Loucy (cell line): ENCODE measurements at regions not wholly inside any gene's neighbourhood (a gene's known extent, or its start where the extent isn't known, plus 50 kb on each side); places are given as distances from the start of the nearest gene placed in this dataset.

Experiments
- EZH2phosphoT487 ChIP-seq: fragments of 200-600 bp; IDR thresholded peaks from 2 replicates; pipeline ENCODE4 v1.6.1; 2018; ENCODE audit warnings: antibody characterized with exemption, mild to moderate bottlenecking, moderate library complexity, borderline replicate concordance
- TF ChIP-seq, protein P1 (sequence below): fragments of 200-600 bp; sonication (generic); conservative IDR thresholded peaks from 2 replicates; pipeline ENCODE4 v1.5.1; 2014; ENCODE audit warnings: mild to moderate bottlenecking, antibody characterized with exemption, low read length

DNA sequence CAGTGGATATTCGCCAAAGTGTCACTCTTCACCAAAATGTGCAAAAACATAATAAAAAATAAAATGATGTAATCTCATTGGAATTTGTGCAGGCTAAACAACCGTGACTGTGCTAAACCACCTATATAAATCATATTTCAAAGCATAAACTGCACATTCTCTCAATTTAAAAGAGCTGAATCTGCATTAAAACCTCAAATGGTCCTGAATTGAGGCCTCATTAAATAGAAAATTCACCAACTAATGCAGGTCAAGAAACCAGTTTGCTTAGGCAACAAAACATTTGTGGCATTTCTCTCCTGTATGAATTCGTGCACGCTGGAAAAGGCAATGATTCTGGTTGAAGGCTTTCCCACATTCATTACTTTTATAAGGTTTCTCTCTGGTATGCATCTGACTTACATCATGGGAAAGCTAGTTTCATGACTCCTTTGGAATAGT is 80.1 kb upstream of the IFNG-AS1 start:
- TF ChIP-seq, protein P1, sequence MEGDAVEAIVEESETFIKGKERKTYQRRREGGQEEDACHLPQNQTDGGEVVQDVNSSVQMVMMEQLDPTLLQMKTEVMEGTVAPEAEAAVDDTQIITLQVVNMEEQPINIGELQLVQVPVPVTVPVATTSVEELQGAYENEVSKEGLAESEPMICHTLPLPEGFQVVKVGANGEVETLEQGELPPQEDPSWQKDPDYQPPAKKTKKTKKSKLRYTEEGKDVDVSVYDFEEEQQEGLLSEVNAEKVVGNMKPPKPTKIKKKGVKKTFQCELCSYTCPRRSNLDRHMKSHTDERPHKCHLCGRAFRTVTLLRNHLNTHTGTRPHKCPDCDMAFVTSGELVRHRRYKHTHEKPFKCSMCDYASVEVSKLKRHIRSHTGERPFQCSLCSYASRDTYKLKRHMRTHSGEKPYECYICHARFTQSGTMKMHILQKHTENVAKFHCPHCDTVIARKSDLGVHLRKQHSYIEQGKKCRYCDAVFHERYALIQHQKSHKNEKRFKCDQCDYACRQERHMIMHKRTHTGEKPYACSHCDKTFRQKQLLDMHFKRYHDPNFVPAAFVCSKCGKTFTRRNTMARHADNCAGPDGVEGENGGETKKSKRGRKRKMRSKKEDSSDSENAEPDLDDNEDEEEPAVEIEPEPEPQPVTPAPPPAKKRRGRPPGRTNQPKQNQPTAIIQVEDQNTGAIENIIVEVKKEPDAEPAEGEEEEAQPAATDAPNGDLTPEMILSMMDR: no peak
- no peak for TF ChIP-seq EZH2phosphoT487
